GM12891 (cell line): ENCODE measurements at regions not wholly inside any gene's neighbourhood (a gene's known extent, or its start where the extent isn't known, plus 50 kb on each side); places are given as distances from the start of the nearest gene placed in this dataset.

ENCODE experiments used
- POLR2A ChIP-seq: IDR thresholded peaks from 2 replicates; pipeline ENCODE4 v1.6.1; 2011; ENCODE audit warnings: low read depth, low read length, control low read depth
- POLR2AphosphoS5 ChIP-seq: IDR thresholded peaks from 2 replicates; pipeline ENCODE4 v1.6.1; 2011; ENCODE audit warnings: low read depth, low read length, control low read depth
- SPI1 ChIP-seq: IDR thresholded peaks from 2 replicates; pipeline ENCODE4 v1.6.1; 2011; ENCODE audit warnings: low read depth, low read length, control low read depth
- TAF1 ChIP-seq: IDR thresholded peaks from 2 replicates; pipeline ENCODE4 v1.6.1; 2011; ENCODE audit warnings: low read depth, low read length, control low read depth

- TF ChIP-seq POLR2A (no peak), SPI1 (no peak), TAF1 (no peak), POLR2AphosphoS5 (no peak)
Observed at GRCh38 chr6:2545383-2546038, 205.2 kb downstream of the MYLK4 start.
